ENCODE measurements at regions not wholly inside any gene's neighbourhood (a gene's known extent, or its start where the extent isn't known, plus 50 kb on each side); places are given as distances from the start of the nearest gene placed in this dataset.

DNA sequence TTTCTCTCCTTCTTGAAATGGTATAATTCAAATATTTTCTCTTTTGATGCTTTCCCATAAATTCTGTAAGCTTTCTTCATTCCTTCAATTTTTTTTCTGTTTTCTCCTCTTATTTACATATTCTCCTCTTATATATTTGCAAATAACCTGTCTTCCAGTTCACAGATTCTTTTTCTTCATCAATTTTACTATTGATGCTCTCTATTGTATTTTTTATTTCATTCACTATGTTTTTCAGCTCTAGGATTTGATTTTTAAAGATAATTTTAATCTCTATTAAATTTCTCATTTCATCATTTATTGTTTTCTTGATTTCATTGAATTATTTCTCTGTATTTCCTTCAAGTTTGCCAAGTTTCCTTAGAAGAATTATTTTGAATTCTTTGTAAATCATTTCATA, 54.0 kb upstream of the PRPS1L1 start:
- no peak for DNase-seq (ENCODE audit: low spot score)

DNA sequence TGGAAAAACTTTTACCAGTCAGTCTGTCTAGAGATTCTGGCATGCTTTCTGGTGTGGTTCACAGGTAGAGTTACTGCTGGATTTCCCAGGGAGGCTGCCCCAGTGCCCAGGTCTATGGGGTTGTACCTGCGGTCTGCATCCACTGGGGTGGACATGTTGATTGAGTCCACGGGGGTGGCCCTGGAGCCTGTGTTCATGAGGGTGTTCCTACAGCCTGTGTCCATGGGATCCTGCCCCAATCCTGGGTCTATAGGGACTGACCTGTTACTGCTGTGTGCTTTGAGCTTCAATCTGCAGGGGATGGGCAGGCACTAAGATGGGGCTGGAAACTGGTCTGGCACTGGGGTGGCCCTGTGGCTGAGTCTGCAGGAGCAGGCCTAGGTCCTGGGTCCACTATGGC, 54.5 kb upstream of the PRPS1L1 start:
- DNase-seq (ENCODE audit: low spot score) = no peak

DNA sequence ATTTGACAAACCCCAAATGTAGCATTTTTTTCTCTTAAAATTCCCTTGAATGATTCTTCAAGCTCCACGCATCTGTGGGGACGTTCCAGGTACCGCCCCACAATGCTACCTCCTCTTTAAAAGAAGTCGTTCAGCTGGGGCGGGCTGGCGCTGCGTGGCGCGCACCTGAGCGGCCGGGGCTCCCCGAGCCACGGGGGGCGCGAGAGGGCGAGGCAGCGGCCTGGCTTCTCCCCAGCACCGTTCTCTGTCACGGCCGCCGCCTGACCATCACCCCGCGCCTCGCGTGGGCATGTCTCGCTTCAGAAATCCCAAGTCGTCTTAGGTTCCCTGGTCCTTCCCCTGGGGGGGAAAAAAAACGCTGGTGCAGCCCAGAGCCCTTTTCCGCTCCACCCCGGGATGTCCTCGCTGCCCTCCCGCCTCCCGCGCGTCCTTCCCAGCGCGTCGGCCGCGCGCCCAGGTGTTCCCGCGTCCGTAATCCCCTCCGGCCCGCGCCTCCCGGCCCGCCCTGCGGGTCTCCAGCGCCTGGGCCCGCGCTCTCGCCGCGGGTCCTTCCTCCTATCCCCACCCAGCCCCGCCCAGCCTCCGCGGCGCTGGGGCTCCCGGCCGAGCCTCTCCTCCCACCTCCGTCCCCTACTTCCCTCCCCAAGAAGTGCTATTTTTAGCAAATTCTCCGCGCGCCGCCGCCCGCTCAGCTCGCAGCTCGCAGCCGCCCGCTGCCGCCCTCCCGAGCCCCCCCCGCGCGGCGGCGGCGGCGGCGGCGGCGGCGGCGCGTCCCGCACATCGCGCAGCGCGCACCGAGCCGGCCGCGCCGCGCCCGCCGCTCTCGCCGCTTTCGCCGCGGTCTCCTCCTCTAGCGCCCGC, 58.7 kb upstream of the PRPS1L1 start:
- DNase-seq (ENCODE audit: low spot score) = peak; percentile 73

DNA sequence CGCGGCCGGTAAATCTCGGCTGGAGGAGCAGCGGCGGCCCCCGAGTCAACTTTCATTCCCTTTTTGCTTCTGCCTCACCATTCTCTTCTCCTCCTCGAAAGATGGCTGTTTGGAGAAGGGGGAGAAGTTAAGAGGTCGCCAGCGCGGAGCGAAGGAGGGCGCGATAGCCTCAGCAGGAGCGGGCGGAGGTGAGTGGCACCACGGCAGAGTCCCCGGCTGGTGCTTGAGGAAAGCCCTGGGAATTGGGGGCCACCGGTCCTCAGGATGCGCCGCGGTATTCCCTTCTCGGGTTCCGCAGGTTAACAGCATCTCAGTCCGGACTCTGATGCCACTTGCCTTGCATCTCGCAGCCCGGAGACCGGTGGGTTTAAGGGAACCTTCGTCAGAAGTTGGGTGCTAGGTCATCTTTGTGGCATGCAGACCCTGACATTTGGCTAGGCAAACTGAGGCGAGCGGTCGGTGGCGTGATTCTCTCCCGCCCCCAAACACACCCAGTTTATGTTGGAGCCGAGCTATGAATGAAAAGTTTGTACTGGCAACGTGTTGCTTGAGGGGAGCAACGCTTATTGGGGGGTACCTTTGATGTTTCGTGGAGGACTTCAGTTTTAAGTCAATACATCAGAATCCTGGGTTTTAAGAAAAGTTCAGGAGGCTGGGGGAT, 59.5 kb upstream of the PRPS1L1 start:
- DNase-seq (ENCODE audit: low spot score) = no peak

DNA sequence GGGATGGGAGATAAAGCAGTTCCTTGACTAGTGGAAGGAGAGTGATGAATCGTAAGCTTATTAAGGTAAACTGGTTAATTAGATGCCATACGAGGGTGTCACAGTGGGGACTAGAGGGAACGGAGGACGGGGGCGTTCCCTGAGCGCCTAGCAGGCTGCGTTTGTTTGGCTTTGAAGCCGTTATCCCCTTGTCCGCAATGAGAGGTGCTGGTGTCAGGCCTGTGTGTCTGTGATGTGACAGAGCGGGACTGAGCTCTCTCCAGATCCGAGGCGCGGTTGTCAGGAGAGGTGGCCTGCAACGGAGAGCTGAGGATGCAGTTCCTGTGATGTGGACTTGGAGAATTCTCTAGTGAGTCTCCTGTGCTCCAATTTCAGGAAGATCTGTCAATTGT, 60.0 kb upstream of the PRPS1L1 start:
- DNase-seq (ENCODE audit: low spot score) = peak; percentile 31

DNA sequence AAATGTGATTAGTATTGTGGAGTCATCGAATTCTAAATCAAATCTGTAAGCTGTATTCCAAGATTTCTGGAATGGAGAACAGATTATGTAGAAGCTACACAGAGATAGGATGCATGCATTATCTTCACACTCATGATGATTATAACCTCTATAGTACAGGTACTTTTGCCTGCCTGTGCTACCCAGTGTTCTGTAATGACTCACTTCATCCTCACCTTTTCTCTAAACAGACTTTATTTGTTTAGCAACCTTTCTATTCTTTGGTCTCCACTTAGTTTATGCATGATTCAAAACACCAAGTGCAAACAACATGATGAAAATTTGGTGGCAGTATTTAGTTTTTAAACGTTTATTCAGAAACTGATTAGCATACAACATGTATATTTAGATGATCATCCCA, 68.4 kb upstream of the PRPS1L1 start:
- DNase-seq (ENCODE audit: low spot score) = no peak

DNA sequence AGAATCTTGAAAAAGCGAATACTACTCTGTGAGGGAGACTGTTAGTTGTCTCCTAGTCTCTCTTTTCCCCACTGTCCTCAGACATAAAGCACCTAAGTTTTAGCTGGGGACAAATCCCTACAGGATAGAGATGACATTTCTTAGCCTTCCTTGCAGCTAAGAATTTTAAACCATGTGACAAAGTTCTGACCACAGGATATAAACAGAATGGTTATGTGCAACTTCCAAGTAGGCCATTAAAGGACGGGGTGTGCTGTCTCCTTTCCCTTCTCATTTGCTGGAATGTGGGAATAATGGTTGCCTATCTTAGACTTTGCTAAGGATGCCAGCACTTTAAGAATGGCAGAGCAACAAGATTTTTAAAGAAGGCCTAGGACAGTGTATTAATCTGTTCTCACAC, 74.9 kb upstream of the PRPS1L1 start:
- DNase-seq (ENCODE audit: low spot score) = no peak

DNA sequence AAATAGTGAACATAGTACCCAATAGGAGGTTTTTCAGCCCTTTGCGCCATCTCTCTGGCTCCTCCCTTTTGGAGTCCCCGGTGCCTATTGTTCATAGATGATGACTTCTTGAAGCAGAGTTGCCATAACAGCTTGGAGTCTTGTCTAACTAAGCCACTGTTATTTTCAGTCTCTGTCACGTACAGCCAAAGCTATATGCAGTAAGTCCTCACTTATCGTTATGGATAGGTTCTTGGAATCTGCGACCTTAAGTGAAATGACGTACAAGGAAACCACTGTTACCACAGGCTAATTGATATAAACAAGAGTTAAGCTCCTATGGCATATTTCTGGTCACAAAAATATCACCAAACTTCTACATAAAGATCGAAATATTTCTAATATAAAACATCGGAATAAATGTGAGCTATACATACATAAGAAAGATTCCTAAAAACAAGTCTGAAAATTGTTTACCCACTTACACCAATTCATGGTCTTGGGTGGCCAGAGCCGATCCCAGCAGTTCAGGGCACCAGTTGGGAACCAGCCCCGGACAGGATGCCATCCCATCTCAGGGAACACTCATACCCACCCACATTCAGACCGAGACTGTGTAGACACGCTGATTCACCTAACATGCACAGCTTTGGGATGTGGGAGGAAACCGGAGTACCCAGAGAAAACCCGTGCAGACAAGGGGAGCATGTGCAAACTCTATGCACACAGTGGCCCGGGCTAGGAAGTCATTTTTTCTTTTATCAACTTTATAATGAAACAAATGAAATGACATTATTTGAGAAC, 76.0 kb upstream of the PRPS1L1 start:
- no peak for DNase-seq (ENCODE audit: low spot score)

DNA sequence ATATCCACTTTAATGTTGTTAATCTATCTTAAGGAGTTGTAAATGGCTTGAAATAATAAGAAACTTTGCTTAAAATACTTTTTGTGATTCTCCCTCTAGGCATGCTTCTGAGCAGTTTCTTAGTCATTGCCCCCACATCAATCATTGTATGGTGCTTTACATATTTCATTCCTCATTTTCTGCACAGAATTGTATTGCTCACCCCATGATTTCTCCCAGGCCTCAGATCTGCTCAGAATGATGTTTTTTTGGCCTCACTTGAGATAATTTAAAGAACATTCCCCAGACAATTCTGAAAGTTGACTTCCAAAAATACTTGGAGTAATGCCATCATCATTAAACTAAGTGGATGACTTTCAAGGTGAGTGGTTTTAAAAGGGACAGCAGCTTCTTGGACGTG, 82.1 kb upstream of the PRPS1L1 start:
- no peak for DNase-seq (ENCODE audit: low spot score)

DNA sequence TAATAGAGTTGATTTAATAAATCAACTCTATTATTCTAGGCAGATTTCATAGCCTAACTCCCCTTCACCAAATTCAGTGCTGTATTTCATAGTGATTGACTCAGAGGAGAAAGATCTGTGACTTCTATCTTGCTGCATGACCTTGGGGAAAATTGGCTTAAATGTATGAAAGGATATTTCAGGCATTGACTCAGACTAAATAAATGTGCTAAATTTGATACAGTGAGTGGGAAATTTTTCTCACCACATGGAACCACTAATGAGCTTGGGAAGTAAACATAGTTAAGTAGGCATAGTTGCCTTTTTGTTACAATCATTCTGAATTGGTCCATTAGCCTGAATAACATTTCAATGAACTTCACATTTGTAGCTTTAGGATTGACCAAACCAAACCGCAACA, 89.0 kb upstream of the PRPS1L1 start:
- no peak for DNase-seq (ENCODE audit: low spot score)

DNA sequence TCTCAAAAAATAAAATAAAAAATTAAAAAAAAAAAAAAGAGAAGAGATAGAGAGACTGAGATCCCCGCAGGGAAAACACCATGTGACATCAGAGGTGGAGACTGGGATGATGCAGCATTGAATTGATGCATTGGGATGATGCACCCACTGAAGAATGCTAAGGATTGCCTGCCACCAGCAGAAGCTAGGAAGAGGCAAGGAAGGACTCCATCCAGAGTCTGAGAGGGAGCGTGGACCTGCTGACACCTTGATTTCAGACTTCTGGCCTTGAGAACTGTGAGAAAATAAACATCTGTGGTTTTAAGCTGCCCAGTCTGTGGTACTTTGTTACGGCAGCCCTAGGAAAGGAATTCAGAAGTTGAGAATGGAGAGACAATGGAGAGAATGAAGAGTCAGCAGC, 89.8 kb upstream of the PRPS1L1 start:
- no peak for DNase-seq (ENCODE audit: low spot score)

DNA sequence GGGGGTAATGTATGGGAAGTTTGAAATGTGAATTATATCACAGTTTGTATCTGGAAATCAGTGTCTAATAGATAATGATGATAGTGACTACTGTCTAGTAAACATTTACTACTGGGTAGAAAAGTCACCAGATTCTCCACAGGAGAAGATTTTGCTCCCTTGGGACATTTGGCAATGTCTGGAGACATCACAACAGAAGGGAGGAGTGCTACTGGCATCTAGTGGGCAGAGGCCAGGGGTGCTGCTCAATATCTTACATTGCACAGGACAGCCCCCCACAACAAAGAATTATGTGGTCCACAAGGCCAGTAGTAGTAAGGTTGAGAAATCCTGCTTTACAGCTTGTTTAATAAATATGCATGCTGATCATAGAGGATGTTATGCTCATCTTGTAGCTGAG, 92.3 kb upstream of the PRPS1L1 start:
- no peak for DNase-seq (ENCODE audit: low spot score)

DNA sequence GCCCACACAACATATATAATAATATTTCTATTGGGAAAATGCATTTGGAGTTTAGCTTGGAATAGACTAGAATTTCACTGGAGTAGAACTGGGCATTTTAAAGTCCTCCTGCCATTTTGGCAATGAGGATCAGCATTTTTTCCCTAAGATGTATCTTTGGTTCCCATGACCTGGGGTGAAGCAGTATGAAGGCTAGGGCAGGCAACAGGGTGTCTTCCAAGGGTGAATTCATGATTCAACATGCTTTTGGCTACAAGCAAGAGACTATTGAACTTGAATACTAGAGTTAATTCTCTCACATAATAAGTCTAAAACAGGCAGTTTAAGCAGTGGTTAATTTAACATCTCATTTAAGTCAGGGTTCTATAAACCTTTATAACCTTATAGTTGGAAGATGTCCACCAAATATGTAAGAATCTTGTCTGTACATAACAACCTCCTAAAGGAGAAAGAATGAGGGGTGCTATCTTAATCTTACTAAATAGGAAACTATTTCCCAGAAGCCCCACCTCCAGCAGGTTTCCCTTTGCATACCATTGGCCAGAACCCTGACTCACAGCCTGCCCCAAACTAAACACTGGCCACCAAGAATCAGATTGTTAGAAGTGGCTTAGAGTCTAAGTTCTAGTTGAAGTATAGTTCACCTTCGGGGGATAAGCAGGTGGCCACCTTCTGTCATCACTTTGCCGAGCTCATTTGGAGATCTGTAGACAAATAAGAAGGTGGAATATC, 96.0 kb upstream of the PRPS1L1 start:
- DNase-seq (ENCODE audit: low spot score) = no peak

DNA sequence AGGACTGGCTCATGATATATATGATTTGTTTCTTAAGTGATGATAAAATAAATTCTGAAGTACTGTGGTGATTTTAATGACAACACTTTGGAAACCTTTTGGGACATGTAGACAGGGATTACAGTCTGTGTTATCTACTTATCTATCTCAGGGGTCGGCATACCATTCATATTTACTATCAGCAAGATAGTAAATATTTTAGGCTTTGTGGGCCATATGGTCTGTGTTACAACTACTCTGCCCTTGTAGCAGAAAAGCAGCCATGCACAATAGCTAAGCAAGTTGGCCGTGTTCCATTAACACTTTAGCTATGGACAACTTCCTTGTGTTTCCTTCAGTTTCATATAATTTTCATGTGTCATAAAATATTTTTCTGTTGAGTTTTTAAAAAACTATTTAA, 97.8 kb upstream of the PRPS1L1 start:
- DNase-seq (ENCODE audit: low spot score) = no peak

DNA sequence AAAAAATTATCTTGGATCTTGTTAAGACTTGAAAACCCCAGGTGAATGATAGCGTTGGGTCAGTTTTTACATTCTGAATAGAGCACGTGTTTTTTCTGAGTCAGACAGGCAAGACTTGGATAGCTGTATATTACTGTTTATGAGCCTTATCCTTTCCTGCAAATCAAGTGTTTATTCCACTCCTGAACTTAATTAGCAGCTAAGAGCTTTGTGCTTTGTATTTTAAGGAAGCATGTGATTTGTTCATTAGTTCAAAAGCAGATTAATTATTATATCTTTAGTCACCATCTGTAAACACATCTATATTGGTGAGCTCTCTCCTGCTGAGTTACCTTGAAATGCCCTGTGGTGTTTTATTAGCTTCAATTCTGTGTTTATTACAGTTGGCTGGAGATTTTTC, 98.6 kb upstream of the PRPS1L1 start:
- DNase-seq (ENCODE audit: low spot score) = no peak

DNA sequence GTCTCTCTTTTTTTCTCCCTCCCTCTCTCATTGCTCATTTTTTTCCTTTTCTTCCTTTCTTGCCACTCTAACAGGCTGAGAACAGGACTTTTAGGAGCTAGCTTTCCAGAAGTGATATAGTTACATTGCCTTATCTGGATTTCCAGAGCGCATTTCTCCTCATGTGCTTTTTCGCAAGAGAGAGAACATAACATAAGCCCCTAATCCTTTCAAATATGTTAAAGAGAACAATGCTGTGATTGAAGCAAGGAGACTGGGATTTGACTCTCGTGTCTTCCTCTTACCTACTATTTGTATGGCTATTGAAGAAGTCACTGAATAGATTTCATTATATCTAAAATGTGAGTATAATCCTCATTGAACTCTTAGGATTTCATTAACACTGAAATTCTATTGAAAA, 101.2 kb upstream of the PRPS1L1 start:
- no peak for DNase-seq (ENCODE audit: low spot score)

DNA sequence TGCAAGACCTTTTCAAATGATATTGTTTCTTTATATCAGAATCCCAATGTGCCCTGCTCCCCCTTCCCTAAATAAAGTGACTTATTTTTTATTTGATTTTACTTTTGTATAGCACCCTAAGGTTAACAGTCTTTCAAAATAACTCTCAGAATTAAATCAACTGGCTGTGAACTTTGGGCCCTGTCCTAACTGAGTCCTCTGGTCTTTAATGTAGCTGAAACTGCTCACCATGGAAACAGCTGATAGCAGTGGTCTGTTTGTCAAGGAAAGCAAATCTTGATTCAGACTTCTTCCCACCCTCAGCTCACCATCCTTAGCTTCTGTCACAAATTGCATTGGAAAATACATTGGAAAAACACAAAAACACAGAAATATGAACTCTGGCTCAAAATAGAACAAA, 105.2 kb upstream of the PRPS1L1 start:
- DNase-seq (ENCODE audit: low spot score) = no peak

DNA sequence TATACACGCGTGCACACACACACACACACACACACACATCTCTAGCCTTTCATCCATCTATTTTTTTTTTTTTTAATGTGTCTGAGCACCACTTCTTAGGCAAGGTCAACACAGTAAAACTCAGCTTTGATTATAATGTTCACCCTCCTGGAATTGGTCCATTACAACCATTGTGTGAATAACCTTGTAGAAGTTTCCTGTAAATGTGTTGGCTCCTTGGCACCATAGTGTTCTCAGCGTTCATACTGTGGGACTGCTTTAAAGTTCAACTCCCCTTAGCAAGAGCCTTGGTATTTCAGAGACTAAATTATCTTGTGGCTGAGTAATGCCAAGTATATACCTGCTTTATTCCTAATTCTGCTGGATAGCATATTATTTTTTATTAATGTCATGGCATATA, 106.3 kb upstream of the PRPS1L1 start:
- DNase-seq (ENCODE audit: low spot score) = no peak

DNA sequence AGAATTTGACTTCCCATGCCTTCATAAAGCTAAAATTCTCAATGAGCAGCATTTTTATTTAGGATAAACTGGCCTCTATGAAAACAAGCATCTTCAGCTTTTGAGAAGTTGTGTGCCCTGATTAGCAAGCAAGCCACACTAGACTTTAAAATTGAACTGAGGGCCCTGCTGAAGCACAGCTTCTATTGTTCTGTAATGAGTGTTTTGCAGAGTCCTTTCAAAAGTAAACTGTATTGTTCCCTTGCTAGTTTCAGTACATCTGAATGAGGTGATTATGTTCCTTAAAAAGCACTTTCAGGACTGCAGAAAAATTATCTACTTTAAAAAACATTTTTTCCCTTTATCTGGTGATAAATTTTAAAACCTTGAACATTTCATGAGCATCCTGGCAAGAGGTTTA, 113.3 kb upstream of the PRPS1L1 start:
- DNase-seq (ENCODE audit: low spot score) = no peak

DNA sequence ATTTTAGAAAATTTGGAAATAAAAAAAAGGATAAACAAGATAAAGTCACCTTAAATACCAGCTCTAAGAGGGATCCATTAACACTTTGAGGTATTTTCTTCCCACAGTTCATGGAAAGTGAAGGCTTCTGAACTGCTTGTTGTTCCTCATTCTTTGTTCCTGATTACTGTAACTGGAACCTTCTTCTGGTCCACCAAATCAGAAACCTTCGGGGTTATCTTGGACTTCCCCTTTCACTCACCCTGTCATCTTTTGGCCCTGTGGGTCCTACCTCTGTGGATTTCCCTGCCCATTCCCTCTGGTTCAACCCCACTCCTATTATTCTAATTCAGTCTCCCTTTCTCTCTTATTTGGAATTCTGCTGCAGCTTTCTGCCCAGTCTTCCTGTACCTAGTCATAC, 116.5 kb upstream of the PRPS1L1 start:
- no peak for DNase-seq (ENCODE audit: low spot score)

DNA sequence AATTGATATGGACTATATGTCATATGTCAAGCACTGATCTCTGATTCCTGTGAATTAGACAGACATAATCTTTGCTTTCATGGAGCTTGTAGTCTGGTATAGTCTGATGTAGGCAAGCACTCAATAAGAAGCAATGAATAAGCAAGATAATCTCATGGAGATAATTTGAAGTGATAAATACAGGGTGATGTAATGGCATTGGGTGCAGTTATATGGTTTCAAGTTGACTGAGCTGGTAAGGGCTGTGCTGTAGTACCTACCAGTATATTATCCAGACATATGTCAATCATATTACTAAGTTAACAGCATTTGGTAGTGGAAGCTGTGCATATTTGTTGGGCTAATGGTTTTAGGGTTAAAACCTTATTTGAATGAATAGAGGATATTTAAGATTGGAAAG, 117.5 kb upstream of the PRPS1L1 start:
- DNase-seq (ENCODE audit: low spot score) = no peak

DNA sequence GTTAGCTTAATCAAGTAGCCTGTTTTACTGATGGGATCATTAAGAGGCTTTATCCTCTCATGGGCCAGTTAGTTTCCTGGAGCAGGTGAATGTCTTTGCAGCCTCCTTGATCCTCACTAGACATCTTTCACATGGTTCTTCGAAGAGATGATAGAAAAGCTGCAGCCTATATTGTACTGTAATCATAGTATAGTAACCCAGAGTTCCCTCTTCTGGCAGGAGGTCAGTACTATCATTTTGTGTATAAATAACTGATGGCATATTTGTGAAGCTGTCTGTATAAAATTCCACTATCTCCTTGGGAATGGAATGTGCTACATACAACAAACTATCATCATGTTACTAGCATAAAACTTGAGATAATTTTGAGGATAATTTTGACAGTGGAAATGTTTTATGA, 123.8 kb upstream of the PRPS1L1 start:
- peak; percentile 10 for DNase-seq (ENCODE audit: low spot score)

Measured in D341Med (cell line).